GM18861 (cell line): ENCODE measurements at regions not wholly inside any gene's neighbourhood (a gene's known extent, or its start where the extent isn't known, plus 50 kb on each side); places are given as distances from the start of the nearest gene placed in this dataset.

ENCODE experiments used
- ATAC-seq: cut with Tn5 transposase; IDR thresholded peaks from one replicate; pipeline ENCODE4 v1.9.1; 2021; ENCODE audit not compliant: unreplicated experiment

GRCh38 chr12:21993438-21993981, 52.3 kb upstream of the ABCC9 start:
- no peak for ATAC-seq

GRCh38 chr12:21992823-21993222, 51.6 kb upstream of the ABCC9 start:
- peak; percentile 80 for ATAC-seq

GRCh38 chr12:21991526-21991925, 50.3 kb upstream of the ABCC9 start:
- ATAC-seq = no peak
